Femur (tissue), 1 donor: ENCODE measurements at regions not wholly inside any gene's neighbourhood (a gene's known extent, or its start where the extent isn't known, plus 50 kb on each side); places are given as distances from the start of the nearest gene placed in this dataset.

Source experiments
- DNase-seq: peaks from one replicate; pipeline ENCODE4 v3.0.0-alpha.2; 2017

DNA sequence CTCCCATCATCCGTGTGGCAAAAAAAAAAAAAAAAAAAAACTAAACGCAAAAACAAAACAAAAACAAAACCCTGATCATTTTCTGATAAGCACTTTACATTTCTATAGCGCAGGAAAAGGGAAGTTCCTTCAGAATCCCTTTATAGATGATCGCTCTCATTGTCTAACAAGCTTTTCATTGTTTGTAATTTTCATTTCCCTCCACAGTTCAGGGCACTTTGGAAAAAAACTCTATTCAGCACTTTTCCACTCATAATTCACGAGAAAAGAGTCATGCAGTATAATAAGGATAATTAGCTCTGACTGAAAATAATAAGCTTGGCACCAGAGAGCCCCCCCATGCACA, 89.4 kb upstream of the ATXN1 start:
- no peak for DNase-seq

GRCh38 chr6:16849988-16850680, 88.9 kb upstream of the ATXN1 start:
- peak; percentile 73 for DNase-seq

DNA sequence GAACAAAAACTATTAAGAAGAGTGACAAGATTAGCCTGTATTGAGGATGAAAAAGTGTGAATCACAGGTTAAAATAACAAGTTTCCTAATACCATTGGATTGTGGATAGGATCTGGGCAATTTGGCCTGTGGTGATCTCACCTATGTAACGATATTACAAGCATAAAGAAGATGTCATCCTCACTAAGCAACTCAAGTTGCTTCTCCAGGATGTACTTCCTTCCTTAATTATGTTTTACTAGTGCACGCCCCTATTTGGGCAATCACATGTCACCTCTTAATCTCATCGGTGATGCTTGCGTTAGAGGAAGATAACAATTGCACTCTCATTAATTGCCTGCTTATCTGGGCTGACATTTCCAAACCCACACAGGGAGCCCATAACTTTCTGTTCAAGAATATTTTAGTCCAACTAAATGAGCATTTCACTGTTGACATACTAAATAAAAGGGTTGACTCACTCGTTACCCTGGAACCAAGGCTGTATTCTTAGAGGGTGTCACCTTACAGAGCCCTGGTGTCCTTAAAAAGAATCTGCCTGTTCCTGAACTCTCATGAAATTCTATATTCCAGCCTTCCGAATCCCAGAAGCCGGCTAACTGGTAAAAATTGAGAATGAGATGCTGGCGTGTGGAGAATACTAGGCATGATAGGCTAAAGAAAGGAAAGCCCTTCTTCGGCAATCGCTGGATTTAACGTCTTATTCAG, 88.2 kb upstream of the ATXN1 start:
- no peak for DNase-seq

DNA sequence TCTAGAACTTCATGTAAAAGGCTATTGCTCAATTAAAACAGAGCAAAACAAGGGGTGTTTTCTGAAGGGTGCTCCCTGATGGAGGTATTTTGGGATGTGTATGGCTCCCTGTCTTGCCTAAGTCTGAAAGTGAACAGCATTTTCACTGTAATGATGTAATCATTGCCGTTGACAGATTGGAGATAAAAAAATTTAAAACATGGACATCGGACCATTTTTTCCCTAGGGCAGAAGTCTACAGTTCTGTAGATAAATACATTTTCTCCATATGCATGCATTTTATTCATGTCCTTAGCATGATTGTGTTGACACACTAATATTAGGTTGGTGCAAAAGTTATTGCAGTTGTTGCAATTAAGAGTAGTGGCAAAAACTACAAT, 85.1 kb upstream of the ATXN1 start:
- no peak for DNase-seq

DNA sequence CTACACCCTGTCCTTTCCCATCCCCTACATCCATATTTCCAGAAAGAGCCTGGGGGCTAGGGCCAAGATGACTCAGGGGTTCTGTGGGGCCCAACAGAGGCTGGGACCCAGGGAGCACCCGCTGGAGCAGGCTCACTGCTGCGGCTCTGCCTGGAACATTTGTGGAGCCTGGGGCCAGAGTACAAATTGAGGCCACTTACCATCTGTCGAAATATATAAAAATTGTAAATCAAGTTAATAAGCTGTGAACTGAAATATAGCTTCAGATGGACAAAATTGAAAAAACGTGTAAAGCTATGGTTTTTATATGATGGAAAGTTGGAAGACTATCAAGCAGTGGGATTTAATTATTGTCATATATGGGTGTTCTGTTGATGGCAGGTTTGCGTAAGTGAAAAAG, 82.9 kb upstream of the ATXN1 start:
- DNase-seq, result peak; percentile 43

GRCh38 chr6:16842676-16843075, 81.4 kb upstream of the ATXN1 start:
- no peak for DNase-seq

DNA sequence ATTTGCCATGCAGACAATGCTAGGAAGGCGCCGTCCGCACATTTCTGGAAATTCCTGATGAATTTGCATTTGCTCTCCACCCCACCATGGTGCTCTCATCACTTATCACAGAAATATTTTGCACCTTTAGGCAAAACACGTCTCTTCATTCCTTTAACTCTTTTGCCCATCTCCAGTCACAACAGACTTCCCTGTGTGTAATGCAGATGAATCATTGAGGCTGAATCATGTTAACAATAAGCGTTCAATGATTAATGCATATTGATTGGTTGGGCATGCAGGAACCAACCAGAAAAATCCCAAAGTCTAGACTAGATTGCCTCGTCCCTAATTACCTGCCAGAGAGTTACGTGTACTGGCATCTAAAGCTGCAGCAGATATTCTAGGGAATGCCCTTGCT, 80.0 kb upstream of the ATXN1 start:
- no peak for DNase-seq

DNA sequence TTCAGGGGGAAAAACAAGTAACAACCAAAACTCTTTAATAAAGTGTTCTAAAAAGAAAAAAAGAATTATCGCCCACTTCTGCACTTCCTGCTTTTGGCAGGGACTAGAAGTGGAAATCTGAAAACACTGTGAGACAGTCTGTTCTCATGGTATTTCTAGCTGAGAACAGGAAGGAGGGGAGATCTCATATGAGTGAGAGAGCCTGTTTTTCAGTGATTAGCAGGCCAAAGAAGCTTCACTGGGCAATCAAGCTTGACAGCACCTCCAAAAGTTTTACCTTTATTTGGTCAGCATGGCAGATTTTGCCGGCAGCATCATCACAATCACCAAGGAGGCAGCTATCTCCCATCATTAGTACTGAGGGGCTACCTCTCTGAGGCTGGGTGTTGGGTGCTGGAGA, 79.5 kb upstream of the ATXN1 start:
- no peak for DNase-seq

- DNase-seq, result no peak
Measured at GRCh38 chr6:16840291-16840690, 79.0 kb upstream of the ATXN1 start.

- DNase-seq, result no peak
Measured at GRCh38 chr6:16839631-16840179, 78.4 kb upstream of the ATXN1 start.

GRCh38 chr6:16837217-16837972, 76.1 kb upstream of the ATXN1 start:
- no peak for DNase-seq

DNA sequence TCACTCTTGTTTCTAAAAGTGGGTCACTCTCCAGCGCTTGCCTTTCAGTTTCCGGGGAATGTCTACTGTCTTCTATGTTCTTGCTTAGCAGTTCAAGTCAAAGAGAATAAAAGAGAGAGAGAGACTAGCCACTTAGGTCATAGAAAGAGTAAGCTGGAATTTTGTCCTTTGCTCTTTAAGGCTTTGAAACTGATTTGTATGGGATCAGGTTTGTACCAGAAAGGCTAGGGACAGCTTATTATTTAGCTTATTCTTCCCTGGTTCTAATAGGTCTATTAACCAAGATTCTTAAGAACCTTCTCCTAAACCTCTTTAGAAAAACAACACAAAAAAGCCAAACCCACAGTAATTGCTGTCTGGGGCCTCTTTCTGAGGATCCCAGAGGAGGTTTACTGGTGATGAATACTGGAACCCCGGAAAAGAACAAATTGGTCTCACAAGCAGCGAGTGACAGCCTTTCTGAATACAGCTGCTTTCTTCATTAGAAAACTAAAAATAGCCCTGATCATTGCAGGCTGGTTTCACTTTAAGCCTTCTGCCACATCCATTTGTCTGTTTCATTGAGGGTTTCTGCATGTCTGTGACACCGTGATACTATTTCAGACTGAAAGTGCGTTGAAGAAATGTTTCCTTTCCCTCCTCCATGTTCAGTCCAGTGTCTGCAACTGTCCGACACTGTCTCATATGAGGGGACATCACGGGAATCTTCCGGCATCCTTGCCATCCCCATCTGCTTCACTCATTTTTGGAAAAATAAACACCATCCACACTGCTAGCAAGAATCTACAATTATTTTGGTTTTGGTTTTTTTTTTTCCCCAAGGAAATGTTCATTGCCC, 75.1 kb upstream of the ATXN1 start:
- DNase-seq, result no peak

DNA sequence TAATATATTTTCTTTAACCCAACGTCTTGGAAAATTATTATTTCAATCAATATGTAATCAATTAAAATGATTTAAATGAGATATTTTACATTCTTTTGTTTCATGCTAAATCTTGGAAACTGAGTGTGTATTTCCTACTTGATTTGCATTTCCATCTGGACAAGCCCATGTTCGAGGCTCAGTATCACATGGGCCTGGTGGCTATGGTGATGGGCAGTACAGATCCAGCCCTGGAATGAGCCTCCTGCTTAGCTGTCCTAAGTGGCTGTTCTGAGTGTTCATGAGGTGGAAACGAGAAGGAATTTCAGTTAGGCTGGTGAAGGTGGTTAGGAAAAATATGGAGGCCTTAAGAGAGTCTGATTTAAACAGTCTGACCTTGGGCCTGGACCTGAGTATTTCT, 73.0 kb upstream of the ATXN1 start:
- no peak for DNase-seq

DNA sequence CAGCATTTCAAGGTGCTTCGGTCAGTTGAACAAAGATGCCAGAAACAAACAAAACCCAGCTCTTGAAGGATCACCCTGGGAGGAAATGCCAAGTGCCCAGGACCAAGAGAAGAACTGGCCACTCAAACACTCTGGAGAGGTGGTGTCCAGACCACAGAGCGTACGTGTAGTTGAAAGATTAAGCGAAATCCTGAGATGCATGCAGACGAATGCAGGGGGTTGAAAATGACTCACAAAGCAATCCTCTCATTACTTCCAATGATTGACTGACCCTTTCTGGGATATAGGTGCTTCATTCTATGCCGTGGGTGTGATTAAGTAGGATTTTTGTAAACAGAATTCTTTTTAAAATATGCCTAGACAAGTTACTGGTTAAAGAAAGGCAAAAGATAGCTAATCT, 71.5 kb upstream of the ATXN1 start:
- no peak for DNase-seq

GRCh38 chr6:16832043-16832567, 70.8 kb upstream of the ATXN1 start:
- no peak for DNase-seq

DNA sequence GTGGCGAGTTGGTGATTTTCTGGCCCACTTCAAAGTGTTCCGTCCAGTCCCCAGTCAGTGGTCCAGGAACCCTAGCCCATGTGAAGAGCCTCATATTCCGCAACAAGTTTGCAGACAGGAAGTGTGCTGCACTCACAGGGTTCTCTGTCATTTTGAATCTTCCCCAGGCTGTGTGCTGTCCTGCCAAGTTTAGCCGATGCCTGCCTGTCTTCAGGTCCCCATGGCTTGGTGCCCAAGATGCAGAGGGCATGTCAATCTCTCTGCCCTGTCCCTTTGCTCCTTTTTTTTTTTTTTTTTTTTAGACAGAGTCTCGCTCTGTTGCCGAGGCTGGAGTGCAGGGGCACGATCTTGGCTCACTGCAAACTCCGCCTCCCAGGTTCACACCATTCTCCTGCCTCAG, 69.9 kb upstream of the ATXN1 start:
- no peak for DNase-seq

DNA sequence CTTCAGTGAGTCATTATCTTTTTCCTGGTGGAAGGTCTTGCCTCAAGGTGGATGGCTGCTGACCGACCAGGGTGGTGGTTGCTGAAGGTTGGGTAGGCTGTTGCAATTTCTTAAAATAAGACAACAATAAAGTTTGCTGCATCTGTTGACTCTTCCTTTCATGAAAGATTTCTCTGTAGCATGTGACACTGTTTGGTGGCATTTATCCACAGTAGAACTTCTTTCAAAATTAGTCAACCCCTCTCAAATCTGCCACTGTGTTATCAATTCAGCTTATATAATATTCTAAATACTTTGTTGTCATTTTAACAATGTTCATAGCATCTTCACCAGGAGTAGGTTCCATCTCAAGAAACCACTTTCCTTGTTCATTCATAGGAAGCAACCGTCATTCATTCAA, 66.8 kb upstream of the ATXN1 start:
- DNase-seq, result no peak

DNA sequence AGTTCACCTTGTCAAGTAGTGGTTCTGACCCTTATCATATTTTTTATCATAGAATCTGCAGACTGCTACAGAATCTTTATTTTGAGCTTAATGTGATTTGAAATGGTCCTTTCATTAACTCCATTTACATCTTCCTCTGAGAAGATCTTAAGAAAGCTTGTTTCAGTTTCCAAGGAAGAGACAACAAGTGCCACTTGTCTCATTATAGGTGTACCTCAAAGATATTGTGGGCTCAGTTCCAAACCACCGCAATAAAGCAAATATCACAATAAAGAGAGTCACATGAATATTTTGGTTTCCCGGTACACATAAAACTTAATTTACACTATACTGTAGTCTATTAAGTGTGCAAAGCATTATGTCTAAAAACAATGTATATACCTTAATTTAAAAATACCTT, 66.4 kb upstream of the ATXN1 start:
- no peak for DNase-seq

DNA sequence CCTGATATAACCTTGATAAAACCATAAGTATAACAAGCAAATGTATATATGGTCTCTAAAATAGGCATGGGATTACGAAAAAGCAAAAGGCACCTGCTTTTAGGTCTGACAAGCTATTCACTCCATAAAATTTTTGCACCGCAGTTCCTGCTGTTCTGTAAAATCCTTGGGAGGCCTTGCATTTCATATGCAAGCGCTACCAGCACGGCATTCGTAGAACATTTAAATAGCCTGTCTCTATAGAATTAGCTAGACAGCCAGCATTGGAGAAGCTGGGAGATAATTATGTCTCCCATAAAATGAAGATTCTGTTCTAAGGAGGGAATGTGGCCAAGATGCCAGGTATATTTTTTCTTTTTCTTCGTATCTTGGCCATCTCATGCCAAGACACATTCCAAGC, 64.5 kb upstream of the ATXN1 start:
- DNase-seq, result no peak

GRCh38 chr6:16824845-16825685, 63.8 kb upstream of the ATXN1 start:
- no peak for DNase-seq

DNA sequence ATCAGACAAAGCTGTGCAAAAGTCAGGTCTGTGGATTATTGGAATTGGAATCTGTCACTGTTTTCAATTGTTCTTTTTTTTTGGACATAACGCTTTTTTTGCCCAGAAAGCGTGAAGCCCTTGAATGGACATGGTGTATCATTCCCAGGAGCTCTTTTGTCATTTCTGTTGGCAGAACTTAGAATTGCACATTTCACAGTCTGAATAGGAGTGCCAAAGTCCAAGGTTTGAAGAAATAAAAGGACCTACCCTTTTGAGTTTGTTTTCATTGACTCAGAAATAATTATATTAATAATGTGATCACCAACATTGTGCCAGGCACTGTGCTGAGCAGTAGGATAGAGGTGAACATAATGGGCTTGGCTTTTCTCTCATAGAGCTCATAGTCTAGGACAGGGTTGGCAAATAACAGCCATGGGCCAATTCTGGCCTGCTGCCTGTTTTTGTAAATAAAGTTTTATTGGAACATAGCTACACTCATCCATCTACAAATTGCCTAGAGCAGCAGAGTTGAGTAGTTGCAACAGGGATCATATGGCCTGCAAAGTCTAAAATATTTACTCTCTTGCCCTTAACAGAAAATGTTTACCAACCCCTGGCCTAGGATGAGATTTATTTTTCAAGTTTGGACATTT, 62.6 kb upstream of the ATXN1 start:
- DNase-seq, result no peak
